PC-9 (cell line): ENCODE measurements at regions not wholly inside any gene's neighbourhood (a gene's known extent, or its start where the extent isn't known, plus 50 kb on each side); places are given as distances from the start of the nearest gene placed in this dataset.

ENCODE experiments used
- EZH2 ChIP-seq: fragments of 200-600 bp; sonication (generic); IDR thresholded peaks from 2 replicates; pipeline ENCODE4 v1.8.0; 2017; ENCODE audit warnings: antibody characterized with exemption, low read depth
- TF ChIP-seq, protein P1 (sequence below): fragments of 200-600 bp; sonication (generic); conservative IDR thresholded peaks from 2 replicates; pipeline ENCODE4 v1.6.1; 2017; ENCODE audit warnings: mixed run types, antibody characterized with exemption, mild to moderate bottlenecking, moderate library complexity

DNA sequence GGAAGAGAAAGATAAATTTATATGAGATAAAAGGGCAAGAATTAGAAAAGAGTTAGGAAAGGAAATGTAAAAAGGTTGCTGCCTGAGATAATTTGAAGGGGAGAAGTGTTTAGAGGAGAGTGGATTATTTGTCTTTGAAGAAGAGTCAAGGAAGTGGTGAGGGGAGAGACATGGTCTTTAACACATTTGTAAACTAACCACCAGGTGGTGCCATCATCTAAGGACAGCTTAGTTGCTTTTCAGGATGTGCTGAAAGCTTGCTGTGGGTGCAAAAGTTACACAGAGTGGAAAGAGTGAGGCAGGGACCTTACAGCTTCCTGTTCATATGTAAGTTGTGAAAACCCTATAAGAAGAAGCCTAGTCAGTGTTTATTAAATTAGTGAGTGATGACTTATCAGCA, 114.1 kb upstream of the DNAJC19 start:
- TF ChIP-seq, protein P1, sequence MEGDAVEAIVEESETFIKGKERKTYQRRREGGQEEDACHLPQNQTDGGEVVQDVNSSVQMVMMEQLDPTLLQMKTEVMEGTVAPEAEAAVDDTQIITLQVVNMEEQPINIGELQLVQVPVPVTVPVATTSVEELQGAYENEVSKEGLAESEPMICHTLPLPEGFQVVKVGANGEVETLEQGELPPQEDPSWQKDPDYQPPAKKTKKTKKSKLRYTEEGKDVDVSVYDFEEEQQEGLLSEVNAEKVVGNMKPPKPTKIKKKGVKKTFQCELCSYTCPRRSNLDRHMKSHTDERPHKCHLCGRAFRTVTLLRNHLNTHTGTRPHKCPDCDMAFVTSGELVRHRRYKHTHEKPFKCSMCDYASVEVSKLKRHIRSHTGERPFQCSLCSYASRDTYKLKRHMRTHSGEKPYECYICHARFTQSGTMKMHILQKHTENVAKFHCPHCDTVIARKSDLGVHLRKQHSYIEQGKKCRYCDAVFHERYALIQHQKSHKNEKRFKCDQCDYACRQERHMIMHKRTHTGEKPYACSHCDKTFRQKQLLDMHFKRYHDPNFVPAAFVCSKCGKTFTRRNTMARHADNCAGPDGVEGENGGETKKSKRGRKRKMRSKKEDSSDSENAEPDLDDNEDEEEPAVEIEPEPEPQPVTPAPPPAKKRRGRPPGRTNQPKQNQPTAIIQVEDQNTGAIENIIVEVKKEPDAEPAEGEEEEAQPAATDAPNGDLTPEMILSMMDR, result peak; percentile 75
- TF ChIP-seq EZH2, result no peak
